ENCODE measurements at regions not wholly inside any gene's neighbourhood (a gene's known extent, or its start where the extent isn't known, plus 50 kb on each side); places are given as distances from the start of the nearest gene placed in this dataset.

GRCh38 chr6:145214570-145214969 is 520.8 kb downstream of the EPM2A start:
- peak overlapping the region; percentile 61; the same call in 1 of the 2 replicates for H3K4me2 ChIP-seq
- H3K9ac ChIP-seq, result no peak overlapping the region

GRCh38 chr6:145224450-145224849 is 510.9 kb downstream of the EPM2A start:
- Histone ChIP-seq H3K4me2 (no peak overlapping the region), H4K20me1 (ENCODE audit: insufficient read depth) (no peaks in the 10 kb centered on the region), H3K9ac (no peak overlapping the region), H3K36me3 (ENCODE audit: insufficient read depth) (no peaks in the 10 kb centered on the region), H3K27me3 (ENCODE audit: insufficient read depth, low read depth) (no peaks in the 10 kb centered on the region), H2AFZ (ENCODE audit: low read depth) (no peak overlapping the region), H3K4me3 (IDR thresholded peaks at IDR 0.05; ENCODE audit: insufficient read depth, low read depth, low read length) (no peak overlapping the region), H3K79me2 (ENCODE audit: insufficient read depth, low read depth) (no peaks in the 10 kb centered on the region), H3K4me1 (ENCODE audit: low read depth, poor library complexity, severe bottlenecking) (no peaks in the 10 kb centered on the region), H3K27ac (no peak overlapping the region)
- TF ChIP-seq CTCF (conservative IDR thresholded peaks at IDR 0.05; ENCODE audit: low read depth, low read length), result no peak

More at GRCh38 chr6:145214570-145214969, 520.8 kb downstream of the EPM2A start:
- no peaks in the 10 kb centered on the region for H3K27me3 ChIP-seq (ENCODE audit: insufficient read depth, low read depth)
- H3K4me3 ChIP-seq (IDR thresholded peaks at IDR 0.05; ENCODE audit: insufficient read depth, low read depth, low read length), result no peak overlapping the region
- no peak overlapping the region for H3K27ac ChIP-seq
- no peaks in the 10 kb centered on the region for H3K79me2 ChIP-seq (ENCODE audit: insufficient read depth, low read depth)
- H3K4me1 ChIP-seq (ENCODE audit: low read depth, poor library complexity, severe bottlenecking), result peaks cover 22% of the 10 kb centered on the region
- peak; percentile 72 for TF ChIP-seq CTCF (conservative IDR thresholded peaks at IDR 0.05; ENCODE audit: low read depth, low read length)
- no peaks in the 10 kb centered on the region for H4K20me1 ChIP-seq (ENCODE audit: insufficient read depth)
- H3K36me3 ChIP-seq (ENCODE audit: insufficient read depth), result no peaks in the 10 kb centered on the region
- H2AFZ ChIP-seq (ENCODE audit: low read depth), result 0 out of 2 replicates have a peak overlapping the region, but pooled peaks have one; percentile 10

GRCh38 chr6:145225500-145225899 is 509.8 kb downstream of the EPM2A start:
- Histone ChIP-seq H3K4me1 (ENCODE audit: low read depth, poor library complexity, severe bottlenecking) (no peaks in the 10 kb centered on the region), H3K4me3 (IDR thresholded peaks at IDR 0.05; ENCODE audit: insufficient read depth, low read depth, low read length) (no peak overlapping the region), H3K4me2 (no peak overlapping the region), H3K27me3 (ENCODE audit: insufficient read depth, low read depth) (no peaks in the 10 kb centered on the region), H3K27ac (no peak overlapping the region), H4K20me1 (ENCODE audit: insufficient read depth) (no peaks in the 10 kb centered on the region), H3K36me3 (ENCODE audit: insufficient read depth) (no peaks in the 10 kb centered on the region), H3K79me2 (ENCODE audit: insufficient read depth, low read depth) (no peaks in the 10 kb centered on the region), H2AFZ (ENCODE audit: low read depth) (no peak overlapping the region), H3K9ac (no peak overlapping the region)
- TF ChIP-seq CTCF (conservative IDR thresholded peaks at IDR 0.05; ENCODE audit: low read depth, low read length), result no peak

- Histone ChIP-seq H3K4me1 (ENCODE audit: low read depth, poor library complexity, severe bottlenecking) (no peaks in the 10 kb centered on the region), H4K20me1 (ENCODE audit: insufficient read depth) (no peaks in the 10 kb centered on the region), H3K27me3 (ENCODE audit: insufficient read depth, low read depth) (no peaks in the 10 kb centered on the region), H3K27ac (no peak overlapping the region), H3K4me2 (no peak overlapping the region), H3K36me3 (ENCODE audit: insufficient read depth) (no peaks in the 10 kb centered on the region), H3K9ac (no peak overlapping the region), H3K4me3 (IDR thresholded peaks at IDR 0.05; ENCODE audit: insufficient read depth, low read depth, low read length) (no peak overlapping the region), H2AFZ (ENCODE audit: low read depth) (no peak overlapping the region), H3K79me2 (ENCODE audit: insufficient read depth, low read depth) (no peaks in the 10 kb centered on the region)
- TF ChIP-seq CTCF (conservative IDR thresholded peaks at IDR 0.05; ENCODE audit: low read depth, low read length), result no peak
Observed at GRCh38 chr6:145227593-145227992, 507.7 kb downstream of the EPM2A start.

Measured in KMS-11 (cell line).